ENCODE measurements at regions not wholly inside any gene's neighbourhood (a gene's known extent, or its start where the extent isn't known, plus 50 kb on each side); places are given as distances from the start of the nearest gene placed in this dataset.
A peak's percentile ranks its signal among the peaks of the same experiment; 100 is the strongest.

- in situ Hi-C loops (cut with HindIII; ENCODE audit: low sequenced_read_pairs), result no loop called here
- TF ChIP-seq CTCF (IDR thresholded peaks at IDR 0.05; ENCODE audit: low read depth, low read length, missing control alignments), result no peak
- H3K4me3 ChIP-seq (ENCODE audit: low read depth, low read length), result no peak overlapping the region
- no peak for DNase-seq (ENCODE audit: low read depth)
Measured at GRCh38 chr5:74098456-74098855, 472.5 kb downstream of the ARHGEF28 start.

GRCh38 chr5:74096325-74096724 is 470.3 kb downstream of the ARHGEF28 start:
- no peak overlapping the region for H3K4me3 ChIP-seq (ENCODE audit: low read depth, low read length)
- in situ Hi-C loops (cut with HindIII; ENCODE audit: low sequenced_read_pairs), result no loop called here
- no peak for TF ChIP-seq CTCF (IDR thresholded peaks at IDR 0.05; ENCODE audit: low read depth, low read length, missing control alignments)
- DNase-seq (ENCODE audit: low read depth), result no peak

GRCh38 chr5:74095871-74096270 is 469.9 kb downstream of the ARHGEF28 start:
- no peak for DNase-seq (ENCODE audit: low read depth)
- no peak overlapping the region for H3K4me3 ChIP-seq (ENCODE audit: low read depth, low read length)
- in situ Hi-C loops (cut with HindIII; ENCODE audit: low sequenced_read_pairs), result no loop called here
- no peak for TF ChIP-seq CTCF (IDR thresholded peaks at IDR 0.05; ENCODE audit: low read depth, low read length, missing control alignments)

GRCh38 chr5:74094782-74095108 is 468.7 kb downstream of the ARHGEF28 start:
- no peak overlapping the region for H3K4me3 ChIP-seq (ENCODE audit: low read depth, low read length)
- no peak for TF ChIP-seq CTCF (IDR thresholded peaks at IDR 0.05; ENCODE audit: low read depth, low read length, missing control alignments)
- DNase-seq (ENCODE audit: low read depth), result no peak
- in situ Hi-C loops (cut with HindIII; ENCODE audit: low sequenced_read_pairs), result no loop called here

GRCh38 chr5:74094096-74094781 is 468.2 kb downstream of the ARHGEF28 start:
- no peak overlapping the region for H3K4me3 ChIP-seq (ENCODE audit: low read depth, low read length)
- in situ Hi-C loops (cut with HindIII; ENCODE audit: low sequenced_read_pairs), result no loop called here
- peak; percentile 62 for DNase-seq (ENCODE audit: low read depth)
- no peak for TF ChIP-seq CTCF (IDR thresholded peaks at IDR 0.05; ENCODE audit: low read depth, low read length, missing control alignments)

GRCh38 chr5:74093561-74093960 is 467.6 kb downstream of the ARHGEF28 start:
- in situ Hi-C loops (cut with HindIII; ENCODE audit: low sequenced_read_pairs), result no loop called here
- no peak for DNase-seq (ENCODE audit: low read depth)
- no peak for TF ChIP-seq CTCF (IDR thresholded peaks at IDR 0.05; ENCODE audit: low read depth, low read length, missing control alignments)
- no peak overlapping the region for H3K4me3 ChIP-seq (ENCODE audit: low read depth, low read length)
